CD4-positive, alpha-beta T cell treated with Interleukin-21 for 1 hour (primary cell): ENCODE measurements at regions not wholly inside any gene's neighbourhood (a gene's known extent, or its start where the extent isn't known, plus 50 kb on each side); places are given as distances from the start of the nearest gene placed in this dataset.
"Not testable (repeated sequence)": the region's sequence is repeated elsewhere in the genome, so short reads cannot be mapped to it uniquely, and the experiment has no call there.

Experiments used
- DNase-seq: peaks from one replicate; pipeline ENCODE4 v3.0.0-alpha.2; 2020

DNA sequence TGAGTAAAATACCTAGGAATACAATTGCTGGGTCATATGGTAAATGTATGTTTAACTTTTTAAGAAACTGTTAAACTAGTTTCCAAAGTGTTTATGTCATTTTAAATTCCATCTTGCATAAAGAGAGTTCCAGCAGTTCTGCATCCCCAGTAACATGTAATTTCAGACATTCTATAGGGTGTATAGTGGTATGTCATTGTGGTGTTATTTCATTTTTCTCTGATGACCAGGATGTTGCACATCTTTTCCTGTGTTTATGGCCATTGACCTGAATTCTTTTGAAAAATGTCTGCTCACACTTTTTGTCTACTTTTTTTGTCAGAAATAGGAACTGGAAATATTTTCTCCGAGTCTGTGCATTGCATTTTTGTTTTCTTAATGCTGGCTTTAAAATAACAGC lies 128.9 kb downstream of the TMEM200A start:
- DNase-seq, result no peak

- no peak for DNase-seq
Measured at GRCh38 chr6:130500693-130501092, 134.9 kb downstream of the TMEM200A start.

DNA sequence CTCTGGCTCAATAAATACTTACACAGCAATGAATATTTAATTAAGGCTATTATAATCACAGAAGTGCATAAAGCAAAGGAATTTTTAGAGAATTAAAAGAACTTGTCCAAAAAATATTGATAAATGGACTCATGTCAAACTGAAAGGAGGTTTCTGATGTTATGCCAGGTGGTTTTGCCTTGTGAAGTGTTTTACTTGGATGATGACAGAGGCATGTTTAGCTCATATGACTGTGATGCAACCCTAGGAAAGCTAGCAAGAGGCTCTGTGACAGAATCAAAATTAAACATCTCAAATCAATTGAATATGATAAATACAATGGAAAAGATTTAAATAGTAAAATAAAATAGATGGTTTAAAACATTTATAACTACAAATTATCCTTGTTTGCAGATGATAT lies 137.3 kb downstream of the TMEM200A start:
- no peak for DNase-seq

GRCh38 chr6:130505808-130506598 lies 140.2 kb downstream of the TMEM200A start:
- DNase-seq, result no peak

DNA sequence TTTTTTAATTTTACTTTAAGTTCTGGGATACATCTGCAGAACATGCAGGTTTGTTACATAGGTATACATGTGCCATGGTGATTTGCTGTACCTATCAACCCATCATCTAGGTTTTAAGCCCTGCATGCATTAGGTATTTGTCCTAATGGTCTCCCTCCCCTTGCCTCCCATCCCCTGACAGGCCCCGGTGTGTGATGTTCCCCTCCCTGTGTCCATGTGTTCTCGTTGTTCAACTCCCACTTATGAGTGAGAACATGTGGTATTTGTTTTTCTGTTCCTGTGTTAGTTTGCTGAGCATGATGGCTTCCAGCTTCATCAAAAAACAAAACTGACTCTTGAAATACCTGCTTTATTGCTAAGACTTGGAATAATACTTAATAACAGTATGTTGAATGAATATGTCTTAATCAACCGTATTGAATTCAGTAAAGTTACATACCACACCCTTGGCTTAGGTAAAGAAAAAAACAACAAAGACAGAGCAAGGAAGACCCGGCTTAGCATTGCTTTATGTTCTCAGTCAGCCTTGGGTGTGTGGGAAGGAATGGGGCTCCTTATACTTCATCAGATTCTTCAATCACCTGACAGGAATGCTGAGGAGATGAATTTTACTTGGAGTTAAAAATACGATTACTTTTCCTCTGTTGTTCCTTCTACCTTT lies 141.3 kb downstream of the TMEM200A start:
- DNase-seq, result not testable (repeated sequence)

- DNase-seq, result no peak
Measured at GRCh38 chr6:130507666-130508028, 141.8 kb downstream of the TMEM200A start.

DNA sequence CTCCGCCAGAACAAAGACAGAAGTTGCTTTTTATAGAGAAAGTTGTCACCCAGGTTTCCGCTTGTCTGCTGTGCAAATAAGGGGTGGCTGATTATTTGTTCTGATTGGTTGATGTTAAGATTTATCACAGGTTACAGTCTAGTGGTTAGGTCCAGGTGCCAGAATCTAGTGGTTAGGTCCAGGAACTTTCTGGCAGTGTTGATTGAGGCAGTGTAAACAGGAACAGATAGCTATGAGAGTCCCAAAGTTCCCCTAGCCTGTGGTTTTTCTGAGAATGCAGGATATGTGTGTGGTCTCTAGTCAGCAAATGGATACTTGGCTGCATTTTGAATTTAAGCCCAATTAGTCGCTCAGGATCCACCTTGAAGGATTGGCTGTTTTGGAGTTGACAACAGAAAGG lies 148.0 kb downstream of the TMEM200A start:
- peak; percentile 89 for DNase-seq

DNA sequence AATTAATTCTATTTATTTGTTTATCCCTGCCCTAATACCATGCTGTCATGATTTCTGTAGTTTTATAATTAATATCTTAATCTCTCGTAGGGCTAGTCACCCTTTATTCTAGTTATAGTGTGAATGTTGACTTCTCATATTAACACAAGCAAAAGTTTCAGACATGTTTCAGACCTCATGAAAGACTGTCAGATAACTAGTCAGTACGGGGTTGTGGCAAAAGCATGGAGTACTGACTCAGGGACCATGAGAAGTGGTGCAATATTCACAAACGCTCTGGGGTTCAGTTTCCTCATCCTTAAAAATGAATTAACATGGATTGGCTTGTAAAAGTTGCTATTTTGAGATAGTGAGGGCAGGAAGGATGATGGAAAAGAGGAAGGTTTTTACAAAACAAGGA lies 148.9 kb downstream of the TMEM200A start:
- DNase-seq, result no peak

- no peak for DNase-seq
Measured at GRCh38 chr6:130515306-130515705, 149.5 kb downstream of the TMEM200A start.

- DNase-seq, result no peak
Measured at GRCh38 chr6:130516604-130517003, 150.8 kb downstream of the TMEM200A start.

GRCh38 chr6:130517444-130517931 lies 151.7 kb downstream of the TMEM200A start:
- DNase-seq, result peak; percentile 26

GRCh38 chr6:130518588-130518987 lies 152.8 kb downstream of the TMEM200A start:
- DNase-seq, result no peak

DNA sequence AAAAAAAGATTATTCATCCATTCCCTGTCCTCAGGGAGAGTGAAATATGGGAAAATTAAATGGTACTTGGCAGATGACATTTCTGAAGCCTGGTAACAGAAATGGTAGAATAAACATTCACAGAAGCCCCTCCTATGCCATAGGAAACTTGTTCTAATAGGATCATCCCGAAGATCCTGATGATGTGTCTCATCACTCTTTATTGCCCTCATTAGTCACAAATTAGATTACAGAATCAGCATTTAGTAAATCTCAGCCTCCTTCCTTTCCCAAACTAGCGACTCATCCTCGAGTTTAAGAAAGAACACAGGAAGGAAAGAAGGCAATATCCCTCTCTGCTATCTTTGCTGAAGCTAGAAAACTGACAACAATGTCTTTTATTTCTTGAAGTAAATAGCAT lies 154.4 kb downstream of the TMEM200A start:
- DNase-seq, result no peak

GRCh38 chr6:130520801-130521200 lies 155.0 kb downstream of the TMEM200A start:
- DNase-seq, result no peak

GRCh38 chr6:130524552-130524951 lies 158.7 kb downstream of the TMEM200A start:
- no peak for DNase-seq

DNA sequence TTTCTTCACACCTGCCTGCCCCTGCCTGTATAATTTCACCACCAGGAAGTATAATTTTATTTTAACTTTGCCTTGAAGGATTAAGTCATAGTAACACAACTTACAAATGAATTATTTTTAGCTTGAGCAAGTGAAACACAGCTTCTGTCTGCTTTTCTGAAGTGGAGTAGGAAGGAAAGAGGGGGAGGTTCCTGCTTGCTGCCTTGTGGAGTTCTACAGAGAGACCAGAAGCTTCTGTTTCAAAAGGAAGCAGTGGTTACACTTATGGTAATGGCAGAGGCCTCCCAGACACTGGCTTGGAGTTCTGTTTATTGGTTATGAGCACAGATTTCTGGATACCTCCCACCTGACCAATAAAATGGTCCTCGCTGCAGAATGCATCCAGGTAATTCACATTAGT lies 159.6 kb downstream of the TMEM200A start:
- DNase-seq, result peak; percentile 23

DNA sequence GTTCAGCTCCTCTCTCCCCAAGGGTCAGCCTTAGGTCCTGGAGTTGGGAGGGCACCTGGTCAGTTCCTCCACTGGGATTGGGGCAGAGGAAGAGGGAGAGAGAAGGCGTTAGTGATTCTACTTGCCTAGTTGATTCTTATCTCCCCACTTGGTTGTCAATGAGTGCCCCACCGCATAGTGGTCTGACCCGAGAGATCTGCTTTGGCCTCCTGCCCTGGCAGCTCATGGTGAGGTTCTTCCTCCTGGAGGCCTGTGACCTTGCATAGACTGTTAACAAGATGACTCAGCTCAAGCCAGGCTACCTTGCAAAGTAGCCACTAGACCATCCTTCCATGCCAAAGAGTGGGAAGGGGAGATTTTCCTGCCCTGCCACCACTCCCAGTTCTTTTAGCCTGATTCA lies 160.6 kb downstream of the TMEM200A start:
- no peak for DNase-seq

DNA sequence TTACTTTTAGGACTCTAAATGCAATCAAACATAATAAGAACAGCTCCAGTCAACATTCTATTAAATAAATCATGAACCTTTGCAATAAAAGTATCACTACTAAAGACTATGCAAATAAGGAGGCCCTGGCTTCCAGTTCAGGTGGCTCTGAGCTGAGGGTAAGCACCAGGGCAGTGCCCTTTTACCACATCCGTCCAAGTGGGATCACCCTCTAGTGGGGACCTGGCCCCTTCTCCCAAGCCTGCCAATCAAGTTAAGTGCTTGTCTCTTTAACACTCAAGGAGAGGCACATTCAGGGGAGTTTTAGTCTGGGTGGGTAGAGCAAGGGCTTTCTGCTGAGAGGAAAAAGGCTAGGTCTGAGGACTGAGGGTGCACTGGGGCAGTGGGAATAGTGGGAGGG lies 161.4 kb downstream of the TMEM200A start:
- DNase-seq, result no peak

DNA sequence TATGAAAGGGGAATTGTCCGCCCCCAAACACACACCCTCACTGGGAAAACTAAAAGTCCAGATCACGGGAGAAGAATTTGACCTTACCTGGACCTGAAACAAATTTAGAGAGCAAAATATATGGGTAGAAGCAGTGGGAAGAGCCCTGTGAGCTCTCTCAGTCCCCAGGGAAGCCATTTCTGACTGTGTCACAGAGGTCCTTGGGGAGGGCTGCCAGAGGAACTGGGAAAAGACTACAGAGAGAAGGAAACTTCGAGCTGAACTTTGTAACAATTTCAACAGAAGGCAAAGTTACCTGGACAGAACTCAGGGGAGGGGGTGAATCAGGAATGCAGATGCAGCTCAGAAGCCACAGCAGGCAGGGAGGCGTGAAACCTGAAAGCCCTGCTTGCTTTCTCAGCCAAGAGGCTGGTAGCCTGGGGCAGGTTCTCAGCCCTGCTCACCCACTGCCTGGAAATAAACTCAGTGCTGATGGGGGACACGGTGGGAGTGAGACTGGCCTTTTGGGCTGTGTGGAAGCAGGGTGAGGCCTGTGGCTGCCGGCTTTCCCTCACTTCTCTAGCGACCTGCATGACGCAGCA lies 163.8 kb downstream of the TMEM200A start:
- no peak for DNase-seq

DNA sequence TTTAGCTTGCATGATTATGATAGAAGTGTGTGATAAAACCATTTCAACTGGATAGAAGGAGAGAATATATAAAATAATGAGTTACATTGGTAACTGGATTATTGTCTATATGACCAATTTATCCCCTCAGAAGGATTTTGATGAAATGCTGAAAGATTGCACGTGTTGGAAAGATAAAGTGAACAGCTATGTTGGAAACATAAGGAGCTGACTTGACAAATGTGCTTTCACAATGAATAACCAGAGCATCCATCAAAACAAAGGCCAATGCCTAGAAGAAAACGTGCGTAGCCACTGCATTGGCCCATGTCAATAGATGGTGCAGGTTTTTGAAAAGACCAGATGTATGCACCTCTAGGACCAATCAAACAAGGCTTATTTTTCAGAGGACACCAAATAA lies 168.8 kb downstream of the TMEM200A start:
- no peak for DNase-seq

DNA sequence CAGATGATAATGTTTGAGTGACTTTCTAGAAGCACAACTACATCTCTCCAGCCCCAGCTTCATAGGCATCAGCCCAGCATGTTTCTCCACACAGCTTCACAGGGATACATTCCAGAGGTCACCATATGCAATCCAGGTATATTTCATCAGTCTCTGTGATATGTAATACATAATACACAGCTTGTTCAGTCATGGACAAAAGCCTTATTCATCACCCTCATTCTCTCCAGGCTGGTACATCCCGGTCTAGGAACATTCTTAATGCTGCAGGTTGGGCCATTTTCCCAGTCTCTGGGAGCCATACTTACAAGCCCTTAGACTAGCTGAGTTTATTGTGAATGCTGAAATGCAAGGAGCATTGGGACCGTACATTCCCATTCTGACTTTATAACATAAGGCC lies 169.4 kb downstream of the TMEM200A start:
- DNase-seq, result no peak

- DNase-seq, result no peak
Measured at GRCh38 chr6:130537447-130537846, 171.6 kb downstream of the TMEM200A start.

GRCh38 chr6:130547723-130548122 lies 181.9 kb downstream of the TMEM200A start:
- no peak for DNase-seq

- no peak for DNase-seq
Measured at GRCh38 chr6:130557481-130558112, 191.8 kb downstream of the TMEM200A start.
